Smooth muscle cell (in vitro differentiated cells): ENCODE measurements at regions not wholly inside any gene's neighbourhood (a gene's known extent, or its start where the extent isn't known, plus 50 kb on each side); places are given as distances from the start of the nearest gene placed in this dataset.
A peak's percentile ranks its signal among the peaks of the same experiment; 100 is the strongest.
"Not testable (repeated sequence)": the region's sequence is repeated elsewhere in the genome, so short reads cannot be mapped to it uniquely, and the experiment has no call there.

Experiments used
- DNase-seq: peaks from one replicate; lab custom pipeline; 2025; ENCODE audit not compliant: unreplicated experiment; lab: John Stamatoyannopoulos, UW
- H2AFZ ChIP-seq: fragments of 200-600 bp; sonication (generic); 2 replicates; pipeline ENCODE4 v1.6.0; 2016; ENCODE audit warnings: antibody characterized with exemption, low read depth, mild to moderate bottlenecking
- H3F3A ChIP-seq: fragments of 200-600 bp; sonication (generic); 2 replicates; pipeline ENCODE4 v1.6.0; 2017; ENCODE audit warnings: antibody characterized with exemption, low read depth
- H3K27ac ChIP-seq: fragments of 200-600 bp; sonication (generic); 2 replicates; pipeline ENCODE4 v1.5.1; 2016; ENCODE audit warnings: low read depth, mild to moderate bottlenecking
- H3K27me3 ChIP-seq: fragments of 200-600 bp; sonication (generic); 2 replicates; pipeline ENCODE4 v1.6.1; 2016; ENCODE audit warnings: low read depth, mild to moderate bottlenecking
- H3K36me3 ChIP-seq: fragments of 200-600 bp; sonication (generic); 2 replicates; pipeline ENCODE4 v1.5.1; 2016; ENCODE audit warnings: low read depth
- H3K4me1 ChIP-seq: fragments of 200-600 bp; sonication (generic); 2 replicates; pipeline ENCODE4 v1.5.1; 2016; ENCODE audit warnings: low read depth
- H3K4me2 ChIP-seq: fragments of 200-600 bp; sonication (generic); 2 replicates; pipeline ENCODE4 v1.6.0; 2016; ENCODE audit warnings: mild to moderate bottlenecking
- H3K4me3 ChIP-seq: fragments of 200-600 bp; sonication (generic); 2 replicates; pipeline ENCODE4 v1.5.1; 2016; ENCODE audit warnings: mild to moderate bottlenecking
- H3K79me2 ChIP-seq: fragments of 200-600 bp; sonication (generic); 2 replicates; pipeline ENCODE4 v1.6.0; 2016; ENCODE audit warnings: low read depth, mild to moderate bottlenecking
- H3K9ac ChIP-seq: fragments of 200-600 bp; sonication (generic); 2 replicates; pipeline ENCODE4 v1.6.0; 2016; ENCODE audit warnings: low read depth
- H3K9me3 ChIP-seq: fragments of 200-600 bp; sonication (generic); replicated peaks from 2 replicates; pipeline ENCODE4 v1.5.1; 2016; ENCODE audit warnings: low read depth
- H4K20me1 ChIP-seq: fragments of 200-600 bp; sonication (generic); 2 replicates; pipeline ENCODE4 v1.6.0; 2016; ENCODE audit warnings: low read depth
- WGBS: methylation state at CpG from one replicate; pipeline ENCODE4 v1.1.7; 2016; ENCODE audit warnings: low lambda C conversion rate; 5-methylcytosine and 5-hydroxymethylcytosine counted together
- TF ChIP-seq, protein P1 (sequence below): fragments of 200-600 bp; sonication (generic); IDR thresholded peaks from 2 replicates; pipeline ENCODE4 v1.5.1; 2017; ENCODE audit warnings: borderline replicate concordance, mild to moderate bottlenecking, antibody characterized with exemption; ENCODE audit not compliant: insufficient read depth, poor library complexity, severe bottlenecking

DNA sequence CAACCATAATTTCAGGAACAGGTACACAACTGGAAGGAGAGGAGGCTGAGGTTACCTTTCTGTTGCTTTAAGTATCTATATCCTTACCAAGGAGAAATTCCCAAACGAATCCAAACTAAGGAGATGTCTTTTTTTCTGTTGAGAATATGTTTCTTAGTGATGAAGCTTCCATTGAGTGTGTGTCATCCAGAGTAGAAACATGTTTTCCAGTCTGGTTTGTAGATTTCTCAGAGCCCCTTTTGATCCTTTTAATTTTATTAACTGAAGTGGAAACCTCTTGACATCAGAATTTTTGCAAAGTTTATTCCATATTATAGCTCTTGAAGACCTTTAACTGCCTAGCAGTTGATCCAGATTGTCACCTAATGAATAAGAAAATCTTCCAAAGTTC, 207.1 kb upstream of the FERD3L start:
- Histone ChIP-seq H3K27me3 (no peaks in the 10 kb centered on the region), H3K36me3 (no peaks in the 10 kb centered on the region), H2AFZ (no peak overlapping the region), H3K79me2 (no peaks in the 10 kb centered on the region), H4K20me1 (no peaks in the 10 kb centered on the region), H3K27ac (peak overlapping the region; percentile 93), H3K4me2 (peak overlapping the region; percentile 62), H3K9ac (peak overlapping the region; percentile 39), H3F3A (no peaks in the 10 kb centered on the region), H3K4me1 (peaks cover 6% of the 10 kb centered on the region), H3K9me3 (no peaks in the 10 kb centered on the region), H3K4me3 (no peak overlapping the region)
- TF ChIP-seq, protein P1, sequence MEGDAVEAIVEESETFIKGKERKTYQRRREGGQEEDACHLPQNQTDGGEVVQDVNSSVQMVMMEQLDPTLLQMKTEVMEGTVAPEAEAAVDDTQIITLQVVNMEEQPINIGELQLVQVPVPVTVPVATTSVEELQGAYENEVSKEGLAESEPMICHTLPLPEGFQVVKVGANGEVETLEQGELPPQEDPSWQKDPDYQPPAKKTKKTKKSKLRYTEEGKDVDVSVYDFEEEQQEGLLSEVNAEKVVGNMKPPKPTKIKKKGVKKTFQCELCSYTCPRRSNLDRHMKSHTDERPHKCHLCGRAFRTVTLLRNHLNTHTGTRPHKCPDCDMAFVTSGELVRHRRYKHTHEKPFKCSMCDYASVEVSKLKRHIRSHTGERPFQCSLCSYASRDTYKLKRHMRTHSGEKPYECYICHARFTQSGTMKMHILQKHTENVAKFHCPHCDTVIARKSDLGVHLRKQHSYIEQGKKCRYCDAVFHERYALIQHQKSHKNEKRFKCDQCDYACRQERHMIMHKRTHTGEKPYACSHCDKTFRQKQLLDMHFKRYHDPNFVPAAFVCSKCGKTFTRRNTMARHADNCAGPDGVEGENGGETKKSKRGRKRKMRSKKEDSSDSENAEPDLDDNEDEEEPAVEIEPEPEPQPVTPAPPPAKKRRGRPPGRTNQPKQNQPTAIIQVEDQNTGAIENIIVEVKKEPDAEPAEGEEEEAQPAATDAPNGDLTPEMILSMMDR: no peak
- WGBS: 8% methylated on average over 1 of the region's 1 CpG
- DNase-seq: no peak

DNA sequence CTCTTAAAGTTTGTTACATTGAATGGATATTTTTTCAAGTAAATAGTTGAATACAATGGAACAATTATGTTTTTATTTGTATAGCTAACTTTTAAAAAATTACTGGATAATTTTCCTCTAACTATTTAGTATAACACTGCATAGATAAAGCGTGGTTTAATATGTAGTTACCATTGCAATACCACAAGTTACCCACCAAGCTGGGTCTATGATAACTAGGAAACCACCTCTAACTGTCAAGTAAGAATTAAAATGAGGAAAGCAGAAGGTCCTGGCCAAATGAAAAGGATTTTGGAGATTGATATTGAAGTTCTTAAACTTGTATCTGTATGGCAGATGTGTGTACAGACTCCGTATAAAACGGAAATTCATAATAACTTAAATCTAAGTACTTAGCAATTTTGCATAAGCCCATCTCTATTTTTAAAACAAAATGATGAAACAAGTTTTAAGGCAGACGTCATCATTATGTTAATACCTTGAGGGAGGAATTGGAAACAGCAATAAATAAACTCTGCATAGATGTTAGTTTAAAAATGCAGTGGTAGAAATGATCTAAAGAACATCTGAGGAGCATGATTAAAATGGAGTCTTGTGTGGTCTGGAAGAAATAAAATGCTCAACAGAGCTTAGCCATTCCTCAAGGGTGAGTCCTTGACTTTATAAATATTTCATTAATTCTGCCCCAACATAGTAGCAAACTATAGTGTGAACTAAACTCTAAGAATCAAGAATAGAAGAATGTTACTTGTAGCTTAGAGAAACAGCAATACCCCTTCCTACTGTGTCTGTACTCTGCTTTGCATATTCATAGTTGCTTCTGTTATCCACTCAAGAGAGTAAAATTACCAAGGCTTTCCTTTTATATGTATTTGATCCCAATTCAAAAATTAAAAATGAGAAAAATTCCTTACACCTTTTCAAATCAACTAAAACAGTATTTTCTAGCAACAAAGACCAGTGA, 206.4 kb upstream of the FERD3L start:
- peaks cover 6% of the 10 kb centered on the region for H3K4me1 ChIP-seq
- TF ChIP-seq, protein P1: no peak
- no peaks in the 10 kb centered on the region for H3F3A ChIP-seq
- H3K36me3 ChIP-seq: no peaks in the 10 kb centered on the region
- DNase-seq: no peak
- H3K27me3 ChIP-seq: no peaks in the 10 kb centered on the region
- peak overlapping the region; percentile 62 for H3K4me2 ChIP-seq
- H3K4me3 ChIP-seq: no peak overlapping the region
- peak overlapping the region; percentile 8 for H2AFZ ChIP-seq
- H4K20me1 ChIP-seq: no peaks in the 10 kb centered on the region
- H3K27ac ChIP-seq: peak overlapping the region; percentile 93
- H3K79me2 ChIP-seq: no peaks in the 10 kb centered on the region
- H3K9me3 ChIP-seq: no peaks in the 10 kb centered on the region
- 66% methylated on average over 4 of the region's 4 CpGs for WGBS
- H3K9ac ChIP-seq: peak overlapping the region; percentile 39

DNA sequence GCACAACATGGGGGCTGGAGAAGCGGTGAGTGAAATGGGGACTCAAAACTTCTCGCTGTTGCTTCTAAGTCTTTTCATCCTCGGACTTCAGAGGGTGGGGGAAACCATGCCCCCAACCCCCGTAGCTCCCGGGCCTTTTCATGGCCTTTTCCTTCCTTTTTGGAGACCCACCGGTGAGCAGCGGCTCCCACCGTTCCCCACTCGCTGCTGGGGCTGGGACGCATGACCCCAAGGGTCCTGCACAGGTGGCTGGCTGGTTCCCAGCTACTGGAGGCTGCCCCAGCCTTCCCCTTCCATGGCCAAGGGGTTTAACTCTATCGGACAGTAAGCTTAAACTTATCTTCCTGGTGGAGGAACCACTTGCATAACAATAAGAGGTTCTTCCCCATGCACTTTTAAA, 194.3 kb upstream of the FERD3L start:
- no peak for DNase-seq
- Histone ChIP-seq H3K4me2 (no peak overlapping the region), H2AFZ (no peak overlapping the region), H3K79me2 (no peaks in the 10 kb centered on the region), H3K36me3 (no peaks in the 10 kb centered on the region), H3K4me1 (peaks cover 11% of the 10 kb centered on the region), H3K9ac (no peak overlapping the region), H3F3A (no peaks in the 10 kb centered on the region), H3K27ac (no peak overlapping the region), H3K27me3 (no peaks in the 10 kb centered on the region), H3K4me3 (no peak overlapping the region), H4K20me1 (no peaks in the 10 kb centered on the region), H3K9me3 (no peaks in the 10 kb centered on the region)
- TF ChIP-seq, protein P1: no peak
- WGBS: 96% methylated on average over 11 of the region's 11 CpGs

DNA sequence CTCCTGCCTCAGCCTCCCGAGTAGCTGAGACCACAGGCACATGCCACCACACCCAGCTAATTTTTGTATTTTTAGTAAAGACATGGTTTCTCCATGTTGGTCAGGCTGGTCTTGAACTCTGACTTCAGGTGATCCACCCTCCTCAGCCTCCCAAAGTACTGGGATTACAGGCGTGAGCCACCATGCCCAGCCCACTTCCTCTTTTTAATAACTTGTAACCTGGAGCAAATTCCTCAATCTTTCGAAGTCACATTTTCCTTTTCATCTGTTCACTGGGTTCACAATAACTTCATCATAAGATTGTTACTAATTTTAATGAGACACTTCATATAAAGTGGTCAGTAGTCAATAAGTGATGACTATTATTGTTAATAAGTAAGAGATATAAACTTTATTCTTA, 193.3 kb upstream of the FERD3L start:
- not testable (repeated sequence) for H2AFZ ChIP-seq, H3K27me3 ChIP-seq, H3K9ac ChIP-seq, H3K27ac ChIP-seq, H3K4me2 ChIP-seq, H3K4me3 ChIP-seq, H3K79me2 ChIP-seq, H3F3A ChIP-seq, DNase-seq, H3K9me3 ChIP-seq, H3K36me3 ChIP-seq, H4K20me1 ChIP-seq
- peaks cover 13% of the 10 kb centered on the region for H3K4me1 ChIP-seq
- WGBS: 99% methylated on average over 3 of the region's 3 CpGs
